ENCODE measurements at regions not wholly inside any gene's neighbourhood (a gene's known extent, or its start where the extent isn't known, plus 50 kb on each side); places are given as distances from the start of the nearest gene placed in this dataset.
"Not testable (repeated sequence)": the region's sequence is repeated elsewhere in the genome, so short reads cannot be mapped to it uniquely, and the experiment has no call there.

GRCh38 chrX:122622795-122623194 lies 561.3 kb upstream of the GRIA3 start:
- DNase-seq (ENCODE audit: extremely low read depth, low read depth, low spot score): no peak

DNA sequence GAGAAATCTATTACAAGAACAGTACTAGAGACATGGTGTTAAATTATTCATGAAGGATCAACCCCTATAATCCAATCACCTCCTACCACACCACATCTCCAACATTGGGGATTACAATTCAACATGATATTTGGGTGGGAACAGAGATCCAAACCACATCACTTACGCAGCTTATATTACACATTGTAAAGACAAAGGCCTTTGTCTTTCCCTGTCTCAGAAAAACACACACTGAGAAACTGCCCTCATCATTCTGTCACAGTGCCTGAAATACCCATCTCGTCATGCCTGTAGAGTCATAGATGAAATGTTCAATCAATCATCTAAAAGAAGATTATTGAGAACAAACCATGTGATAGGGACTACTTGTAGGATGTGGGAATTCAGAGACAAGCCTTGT lies 558.8 kb upstream of the GRIA3 start:
- no peak for DNase-seq (ENCODE audit: extremely low read depth, low read depth, low spot score)

DNA sequence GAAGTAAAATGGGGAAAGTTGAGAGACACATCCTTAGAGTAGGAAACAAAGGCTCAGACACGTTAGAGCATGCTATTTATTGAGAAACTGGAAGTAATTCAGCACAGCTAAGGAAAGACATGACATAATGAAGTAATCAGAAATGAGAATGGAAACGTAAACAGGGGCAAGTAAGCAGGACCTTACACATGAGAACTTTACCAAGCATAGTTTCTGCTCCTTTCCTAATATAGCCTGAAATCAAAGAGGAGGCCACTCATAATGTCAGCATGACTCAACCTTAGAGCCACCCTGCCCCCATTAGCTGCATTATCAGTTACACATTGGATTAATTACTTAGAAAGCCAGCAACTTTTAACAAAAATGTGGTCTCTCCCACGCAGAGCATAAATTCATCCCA lies 558.3 kb upstream of the GRIA3 start:
- no peak for DNase-seq (ENCODE audit: extremely low read depth, low read depth, low spot score)

DNA sequence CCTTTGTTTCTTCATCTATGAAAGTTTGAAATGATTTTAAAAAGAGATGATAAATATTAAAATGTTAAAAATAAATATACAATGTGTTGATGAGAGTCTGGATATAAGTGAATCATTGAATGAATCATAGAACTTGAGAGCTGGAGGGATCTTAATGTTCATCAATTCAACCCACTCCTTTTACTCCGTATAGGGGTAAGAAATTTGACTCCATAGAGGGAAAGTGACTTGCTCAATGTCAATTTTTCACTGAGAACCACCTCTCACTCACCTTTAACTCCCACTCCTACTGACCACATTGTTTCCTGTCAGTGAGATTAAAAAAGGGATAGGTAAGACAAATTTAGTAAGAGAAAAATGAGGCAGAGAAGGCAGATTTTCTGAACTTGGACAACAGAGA lies 557.2 kb upstream of the GRIA3 start:
- DNase-seq (ENCODE audit: extremely low read depth, low read depth, low spot score): no peak

DNA sequence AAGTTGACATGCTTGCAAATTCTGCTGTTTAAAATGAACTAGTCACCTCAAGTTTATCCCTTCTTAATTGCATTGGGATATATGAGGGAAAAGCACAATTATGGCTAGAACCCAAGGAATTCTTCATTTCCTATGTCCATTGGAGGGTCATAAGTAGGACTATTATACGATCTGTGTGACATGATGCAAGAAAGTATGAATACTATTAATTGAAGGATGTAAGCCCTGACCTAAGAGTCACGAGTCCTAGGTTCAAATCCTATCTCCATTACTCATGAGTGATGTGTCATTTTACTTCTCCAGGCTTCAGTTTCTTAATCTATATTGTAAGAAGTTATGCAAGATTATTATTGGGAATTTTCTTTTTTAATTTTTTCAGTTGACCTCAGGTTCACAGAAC lies 542.9 kb upstream of the GRIA3 start:
- DNase-seq (ENCODE audit: extremely low read depth, low read depth, low spot score): no peak

DNA sequence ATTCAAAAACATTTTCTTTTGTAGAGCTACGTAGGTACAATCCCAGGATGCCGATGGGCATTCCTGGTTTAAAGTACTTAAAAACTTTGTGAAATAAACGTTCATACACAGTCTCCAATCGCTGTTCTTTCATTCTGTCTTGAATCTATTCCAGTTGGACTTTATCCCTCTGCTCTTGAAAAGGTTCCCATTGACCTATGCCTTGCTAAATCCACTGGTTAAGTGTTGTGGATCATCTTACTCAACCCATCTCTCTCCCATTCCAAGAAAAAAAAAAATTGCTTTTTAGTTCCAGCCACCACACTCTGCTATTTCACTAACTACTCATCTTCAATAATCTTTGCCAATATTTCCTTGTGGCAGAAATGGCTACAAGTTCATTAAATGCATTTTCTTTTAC lies 542.3 kb upstream of the GRIA3 start:
- no peak for DNase-seq (ENCODE audit: extremely low read depth, low read depth, low spot score)

- DNase-seq (ENCODE audit: extremely low read depth, low read depth, low spot score): not testable (repeated sequence)
These were observed 528.8 kb upstream of the GRIA3 start for GRCh38 chrX:122655256-122655655.

DNA sequence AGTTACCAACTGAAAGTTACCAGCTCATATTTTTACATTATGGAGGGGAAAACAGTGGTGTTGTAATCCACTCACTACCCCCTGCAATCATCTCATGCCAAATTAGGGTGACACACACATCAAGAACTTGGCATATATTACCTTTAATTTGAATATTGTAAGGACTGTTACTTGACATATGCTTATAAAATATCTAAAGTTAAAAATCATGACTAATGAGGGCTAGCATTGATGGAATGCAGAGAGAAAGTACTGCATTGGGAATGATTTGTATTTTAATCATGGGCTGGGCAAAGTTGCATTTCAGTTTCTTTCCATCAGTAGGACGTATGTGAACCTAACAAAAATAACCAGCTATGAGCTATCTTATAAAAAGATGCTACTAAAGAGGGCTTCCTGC lies 517.5 kb upstream of the GRIA3 start:
- no peak for DNase-seq (ENCODE audit: extremely low read depth, low read depth, low spot score)

- no peak for DNase-seq (ENCODE audit: extremely low read depth, low read depth, low spot score)
These were observed 516.4 kb upstream of the GRIA3 start for GRCh38 chrX:122667667-122668066.

DNA sequence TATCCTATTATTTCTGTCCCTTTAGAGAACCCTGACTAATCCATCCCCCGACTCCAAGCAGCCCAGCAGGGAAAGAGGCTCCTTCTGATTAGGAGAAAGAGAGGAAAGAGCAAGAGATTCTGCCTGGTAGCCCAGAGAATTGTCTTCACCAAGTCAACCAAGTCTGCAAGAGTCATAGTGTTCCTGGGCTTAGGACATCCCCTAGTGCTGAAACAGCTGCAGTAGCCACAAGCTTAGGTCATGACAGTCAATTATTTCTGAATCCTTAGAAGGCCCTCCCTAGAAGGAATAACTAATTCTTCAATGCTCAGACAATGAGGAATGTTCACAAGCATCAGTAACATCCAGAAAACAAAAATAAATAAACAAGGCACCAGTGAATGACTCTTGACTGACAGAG lies 480.3 kb upstream of the GRIA3 start:
- no peak for DNase-seq (ENCODE audit: extremely low read depth, low read depth, low spot score)

DNA sequence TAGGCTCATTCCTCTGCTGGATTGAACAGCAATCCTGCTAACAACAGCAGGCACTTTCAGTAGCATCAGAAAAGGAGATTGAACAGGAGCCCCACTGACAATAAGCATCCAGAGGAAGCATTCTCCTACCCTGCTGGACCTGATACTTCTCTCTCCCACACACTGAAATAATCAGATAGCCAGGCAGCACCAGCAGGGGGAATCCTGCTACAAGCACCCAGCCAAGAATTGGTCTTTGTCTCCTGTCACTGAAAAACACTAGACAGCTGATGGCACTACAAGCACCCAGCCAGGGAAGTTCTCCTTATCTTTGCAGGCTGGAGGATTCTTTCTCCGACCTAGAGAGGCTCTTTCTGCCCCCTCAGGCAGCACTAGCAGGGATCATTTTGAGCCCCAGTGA lies 444.3 kb upstream of the GRIA3 start:
- DNase-seq (ENCODE audit: extremely low read depth, low read depth, low spot score): no peak

DNA sequence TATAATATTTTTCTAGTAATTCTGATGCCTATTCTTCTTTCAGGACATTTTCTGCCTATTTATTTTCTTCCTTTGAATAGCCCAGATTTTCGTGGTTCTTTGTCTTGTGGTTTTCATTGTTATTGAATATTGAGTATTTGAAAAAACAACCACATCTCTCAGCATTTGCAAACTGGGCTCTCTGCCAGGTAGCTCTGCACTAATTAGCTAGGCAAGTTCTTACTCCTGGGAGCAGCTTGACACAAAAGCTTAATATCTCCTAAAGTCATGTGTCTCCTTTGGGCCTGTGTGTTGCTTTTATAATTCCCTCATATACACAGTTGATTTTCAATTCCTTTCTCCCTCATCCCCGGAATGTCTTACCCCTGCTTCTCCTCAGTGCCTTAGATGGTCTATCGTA lies 413.5 kb upstream of the GRIA3 start:
- DNase-seq (ENCODE audit: extremely low read depth, low read depth, low spot score): no peak

- no peak for DNase-seq (ENCODE audit: extremely low read depth, low read depth, low spot score)
These were observed 412.1 kb upstream of the GRIA3 start for GRCh38 chrX:122771933-122772332.

GRCh38 chrX:122777766-122778165 lies 406.3 kb upstream of the GRIA3 start:
- DNase-seq (ENCODE audit: extremely low read depth, low read depth, low spot score): no peak

GRCh38 chrX:122783918-122784317 lies 400.2 kb upstream of the GRIA3 start:
- no peak for DNase-seq (ENCODE audit: extremely low read depth, low read depth, low spot score)

- DNase-seq (ENCODE audit: extremely low read depth, low read depth, low spot score): no peak
These were observed 396.8 kb upstream of the GRIA3 start for GRCh38 chrX:122787231-122787630.

GRCh38 chrX:122788216-122788615 lies 395.9 kb upstream of the GRIA3 start:
- no peak for DNase-seq (ENCODE audit: extremely low read depth, low read depth, low spot score)

DNA sequence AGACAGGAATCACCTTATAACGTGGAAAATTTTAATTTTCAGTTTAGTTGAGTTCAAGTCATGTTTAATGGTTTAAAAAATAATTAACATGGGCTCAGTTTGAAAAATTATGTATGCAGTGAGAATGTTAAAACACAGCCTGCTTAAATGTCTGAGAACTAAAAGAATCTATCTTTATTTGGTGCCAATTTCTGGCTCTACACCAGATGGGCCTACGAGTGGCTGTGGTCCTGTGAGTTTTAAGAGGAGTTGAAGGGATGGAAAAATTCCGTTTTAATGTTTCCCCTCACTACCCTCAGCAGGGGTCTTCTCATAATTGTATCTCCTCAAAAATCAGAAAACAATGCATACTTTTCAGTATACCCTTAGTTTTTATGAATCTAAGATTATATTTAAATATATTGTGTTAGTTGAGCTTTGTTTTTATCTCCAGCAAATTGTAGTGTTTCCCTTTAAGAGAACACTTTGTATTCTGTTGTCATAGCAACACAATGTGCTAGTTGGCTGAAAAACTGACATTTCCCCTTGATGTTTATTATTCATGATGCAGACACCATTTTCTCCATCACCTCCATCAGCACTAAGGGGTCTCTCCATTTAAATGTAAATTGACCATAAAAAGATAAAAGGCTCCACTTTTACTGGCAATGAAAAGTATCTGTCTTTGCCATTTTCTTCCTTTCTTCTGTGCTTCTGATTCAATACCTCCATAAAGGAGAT lies 393.5 kb upstream of the GRIA3 start:
- DNase-seq (ENCODE audit: extremely low read depth, low read depth, low spot score): no peak

DNA sequence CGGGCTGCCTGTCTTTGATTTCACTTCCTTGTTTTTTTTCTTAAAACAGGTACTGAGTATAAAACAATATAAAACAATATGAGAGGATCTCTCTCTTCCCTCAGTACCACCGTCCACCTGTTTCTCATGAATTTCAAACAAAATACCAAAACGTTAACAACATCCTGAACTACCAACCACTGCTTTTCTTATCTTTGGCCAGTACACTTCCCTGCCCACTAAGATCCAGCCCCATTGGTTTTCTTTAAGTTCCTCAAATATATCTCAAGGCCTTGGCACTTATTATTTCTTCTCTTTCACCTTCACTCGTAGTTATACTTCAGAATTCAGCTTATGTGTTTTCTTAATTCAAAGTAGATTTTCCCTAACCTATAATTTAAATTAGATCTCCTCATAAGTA lies 370.2 kb upstream of the GRIA3 start:
- DNase-seq (ENCODE audit: extremely low read depth, low read depth, low spot score): no peak

- no peak for DNase-seq (ENCODE audit: extremely low read depth, low read depth, low spot score)
These were observed 367.8 kb upstream of the GRIA3 start for GRCh38 chrX:122816288-122816687.

- no peak for DNase-seq (ENCODE audit: extremely low read depth, low read depth, low spot score)
These were observed 366.6 kb upstream of the GRIA3 start for GRCh38 chrX:122817321-122817955.

- no peak for DNase-seq (ENCODE audit: extremely low read depth, low read depth, low spot score)
These were observed 366.0 kb upstream of the GRIA3 start for GRCh38 chrX:122818068-122818467.

- no peak for DNase-seq (ENCODE audit: extremely low read depth, low read depth, low spot score)
These were observed 350.8 kb upstream of the GRIA3 start for GRCh38 chrX:122833230-122833629.
